Activated T-helper 1 cell treated with anti-CD3 and anti-CD28 coated beads, Interleukin-12 subunit alpha, Interleukin-12 subunit beta, Interleukin-2, Interleukin-4 antibody, amounts not matched to agents 30 ng/mL and 10 ng/mL and 1 ng/mL, durations not matched to agents 14 hours and 24 hours and 36 hours (primary cell): ENCODE measurements at regions not wholly inside any gene's neighbourhood (a gene's known extent, or its start where the extent isn't known, plus 50 kb on each side); places are given as distances from the start of the nearest gene placed in this dataset.
"Not testable (repeated sequence)": the region's sequence is repeated elsewhere in the genome, so short reads cannot be mapped to it uniquely, and the experiment has no call there.

ENCODE experiments used
- DNase-seq: peaks from one replicate; pipeline ENCODE4 v3.0.0; 2021; ENCODE audit warnings: low spot score
- H3K27ac Mint-ChIP-seq: one replicate; pipeline ENCODE4 v1.8.0; 2021; ENCODE audit warnings: mild to moderate bottlenecking, mixed read lengths
- H3K27me3 Mint-ChIP-seq: one replicate; pipeline ENCODE4 v1.8.0; 2022; ENCODE audit warnings: mild to moderate bottlenecking, moderate library complexity, mixed read lengths; ENCODE audit not compliant: insufficient read depth
- H3K36me3 Mint-ChIP-seq: one replicate; pipeline ENCODE4 v1.8.0; 2021; ENCODE audit warnings: low read depth, mixed read lengths
- H3K4me1 Mint-ChIP-seq: one replicate; pipeline ENCODE4 v1.8.0; 2021; ENCODE audit warnings: low read depth, mixed read lengths
- H3K4me3 Mint-ChIP-seq: one replicate; pipeline ENCODE4 v1.8.0; 2021; ENCODE audit warnings: mild to moderate bottlenecking, moderate library complexity, mixed read lengths
- H3K9me3 Mint-ChIP-seq: one replicate; pipeline ENCODE4 v1.8.0; 2021; ENCODE audit warnings: mixed read lengths
- intact Hi-C: fragments of 100-400 bp; cut with micrococcal nuclease; formaldehyde crosslinking; loops from one replicate; pipeline ENCODE4 v1.15.1; 2024

- Mint-ChIP-seq H3K4me3 (no peak overlapping the region), H3K27ac (no peak overlapping the region), H3K27me3 (peaks cover 5% of the 10 kb centered on the region), H3K4me1 (no peaks in the 10 kb centered on the region), H3K36me3 (no peaks in the 10 kb centered on the region), H3K9me3 (no peaks in the 10 kb centered on the region)
- DNase-seq: no peak
- intact Hi-C loops: no loop called here
These were observed 50.5 kb upstream of the OTOS start for GRCh38 chr2:240191001-240191400.

- Mint-ChIP-seq H3K27ac (no peak overlapping the region), H3K4me3 (no peak overlapping the region)
- intact Hi-C loops: no loop called here
These were observed 52.2 kb upstream of the OTOS start for GRCh38 chr2:240192661-240193060.

GRCh38 chr2:240194341-240194762 lies 53.9 kb upstream of the OTOS start:
- not testable (repeated sequence) for H3K4me3 Mint-ChIP-seq, H3K4me1 Mint-ChIP-seq

More at GRCh38 chr2:240192661-240193060, 52.2 kb upstream of the OTOS start:
- Mint-ChIP-seq H3K4me1 (no peaks in the 10 kb centered on the region), H3K27me3 (peaks cover 5% of the 10 kb centered on the region), H3K36me3 (no peaks in the 10 kb centered on the region), H3K9me3 (no peaks in the 10 kb centered on the region)
- DNase-seq: no peak

GRCh38 chr2:240195316-240195861 lies 54.9 kb upstream of the OTOS start:
- no peak for DNase-seq
- H3K27ac Mint-ChIP-seq: no peak overlapping the region
- intact Hi-C loops: no loop called here

More at GRCh38 chr2:240194341-240194762, 53.9 kb upstream of the OTOS start:
- H3K9me3 Mint-ChIP-seq, DNase-seq, H3K36me3 Mint-ChIP-seq, H3K27me3 Mint-ChIP-seq, intact Hi-C loops, H3K27ac Mint-ChIP-seq: not testable (repeated sequence)

GRCh38 chr2:240196716-240197461 lies 56.4 kb upstream of the OTOS start:
- intact Hi-C loops: no loop called here
- peaks cover 4% of the 10 kb centered on the region for H3K27me3 Mint-ChIP-seq
- no peaks in the 10 kb centered on the region for H3K9me3 Mint-ChIP-seq
- H3K36me3 Mint-ChIP-seq: no peaks in the 10 kb centered on the region
- no peak for DNase-seq
- no peaks in the 10 kb centered on the region for H3K4me1 Mint-ChIP-seq
- no peak overlapping the region for H3K4me3 Mint-ChIP-seq
- H3K27ac Mint-ChIP-seq: no peak overlapping the region

More at GRCh38 chr2:240195316-240195861, 54.9 kb upstream of the OTOS start:
- Mint-ChIP-seq H3K4me1 (no peaks in the 10 kb centered on the region), H3K4me3 (no peak overlapping the region), H3K27me3 (peaks cover 6% of the 10 kb centered on the region), H3K36me3 (no peaks in the 10 kb centered on the region), H3K9me3 (no peaks in the 10 kb centered on the region)

- Mint-ChIP-seq H3K36me3 (no peaks in the 10 kb centered on the region), H3K27me3 (peaks cover 4% of the 10 kb centered on the region), H3K9me3 (no peaks in the 10 kb centered on the region), H3K4me1 (no peaks in the 10 kb centered on the region), H3K27ac (no peak overlapping the region), H3K4me3 (no peak overlapping the region)
- intact Hi-C loops: no loop called here
- DNase-seq: no peak
These were observed 57.1 kb upstream of the OTOS start for GRCh38 chr2:240197462-240198139.

GRCh38 chr2:240198226-240198625 lies 57.8 kb upstream of the OTOS start:
- no peak for DNase-seq
- Mint-ChIP-seq H3K4me1 (no peaks in the 10 kb centered on the region), H3K4me3 (no peak overlapping the region), H3K9me3 (no peaks in the 10 kb centered on the region), H3K36me3 (no peaks in the 10 kb centered on the region), H3K27ac (no peak overlapping the region), H3K27me3 (peaks cover 4% of the 10 kb centered on the region)
- intact Hi-C loops: no loop called here

- intact Hi-C loops: no loop called here
- no peak for DNase-seq
- Mint-ChIP-seq H3K36me3 (no peaks in the 10 kb centered on the region), H3K27me3 (peaks cover 4% of the 10 kb centered on the region), H3K27ac (no peak overlapping the region), H3K4me3 (no peak overlapping the region), H3K9me3 (no peaks in the 10 kb centered on the region), H3K4me1 (no peaks in the 10 kb centered on the region)
These were observed 58.8 kb upstream of the OTOS start for GRCh38 chr2:240199133-240199870.

GRCh38 chr2:240200230-240201051 lies 60.0 kb upstream of the OTOS start:
- peaks cover 2% of the 10 kb centered on the region for H3K36me3 Mint-ChIP-seq

GRCh38 chr2:240201866-240202265 lies 61.4 kb upstream of the OTOS start:
- DNase-seq: no peak
- Mint-ChIP-seq H3K36me3 (peaks cover 2% of the 10 kb centered on the region), H3K4me3 (no peak overlapping the region), H3K27ac (no peak overlapping the region), H3K9me3 (peaks cover 3% of the 10 kb centered on the region), H3K4me1 (peaks cover 9% of the 10 kb centered on the region), H3K27me3 (peaks cover 4% of the 10 kb centered on the region)
- intact Hi-C loops: no loop called here

More at GRCh38 chr2:240200230-240201051, 60.0 kb upstream of the OTOS start:
- intact Hi-C loops: no loop called here
- Mint-ChIP-seq H3K27ac (no peak overlapping the region), H3K4me3 (no peak overlapping the region), H3K4me1 (peaks cover 6% of the 10 kb centered on the region), H3K27me3 (peaks cover 4% of the 10 kb centered on the region), H3K9me3 (no peaks in the 10 kb centered on the region)
- no peak for DNase-seq

GRCh38 chr2:240202586-240202985 lies 62.1 kb upstream of the OTOS start:
- no peak overlapping the region for H3K4me3 Mint-ChIP-seq
- intact Hi-C loops: no loop called here
- no peak overlapping the region for H3K27ac Mint-ChIP-seq
- peaks cover 2% of the 10 kb centered on the region for H3K36me3 Mint-ChIP-seq
- H3K9me3 Mint-ChIP-seq: peaks cover 3% of the 10 kb centered on the region
- peaks cover 9% of the 10 kb centered on the region for H3K4me1 Mint-ChIP-seq
- H3K27me3 Mint-ChIP-seq: peaks cover 4% of the 10 kb centered on the region
- no peak for DNase-seq
